Brain pericyte (primary cell): ENCODE measurements at regions not wholly inside any gene's neighbourhood (a gene's known extent, or its start where the extent isn't known, plus 50 kb on each side); places are given as distances from the start of the nearest gene placed in this dataset.
A peak's percentile ranks its signal among the peaks of the same experiment; 100 is the strongest.
"Not testable (repeated sequence)": the region's sequence is repeated elsewhere in the genome, so short reads cannot be mapped to it uniquely, and the experiment has no call there.

Experiments used
- DNase-seq: peaks from one replicate; pipeline ENCODE4 v3.0.0-alpha.2; 2012; ENCODE audit warnings: low read depth, low spot score

- DNase-seq = peak; percentile 91
Observed at GRCh38 chr18:9017167-9017904, 85.2 kb upstream of the NDUFV2 start.

DNA sequence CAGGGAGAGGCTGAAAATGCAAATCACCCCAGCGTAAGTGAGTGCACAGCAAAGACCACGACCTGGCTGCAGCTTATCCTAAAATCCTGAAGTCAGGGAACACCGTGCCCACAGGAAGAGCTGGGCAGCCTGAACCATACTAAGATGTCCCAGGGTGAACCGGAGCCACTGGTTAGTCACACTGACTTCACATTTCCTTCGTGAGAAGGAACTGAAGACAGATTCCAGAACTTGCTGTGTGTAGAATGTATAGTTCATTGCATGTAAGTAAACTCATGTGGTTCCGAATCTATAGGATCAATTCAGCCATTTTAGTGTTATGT lies 84.6 kb upstream of the NDUFV2 start:
- no peak for DNase-seq

DNA sequence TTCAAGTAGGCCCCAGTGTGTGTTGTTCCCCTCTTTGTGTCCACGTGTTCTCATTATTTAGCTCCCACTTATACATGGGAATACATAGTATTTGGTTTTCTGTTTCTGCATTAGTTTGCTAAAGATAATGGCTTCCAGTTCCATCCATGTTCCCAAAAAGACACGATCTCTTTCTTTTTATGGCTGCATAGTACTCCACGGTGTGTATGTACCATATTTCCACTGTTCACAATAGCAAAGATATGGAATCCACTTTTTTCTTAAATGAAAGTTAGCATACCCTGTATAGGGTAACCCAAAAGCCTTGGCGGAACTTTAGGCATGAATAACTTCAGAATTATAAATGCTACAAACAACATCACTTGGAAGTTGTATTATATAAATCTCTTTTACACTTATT lies 83.4 kb upstream of the NDUFV2 start:
- no peak for DNase-seq

GRCh38 chr18:9020221-9020620 lies 82.3 kb upstream of the NDUFV2 start:
- DNase-seq = no peak

GRCh38 chr18:9021458-9021857 lies 81.0 kb upstream of the NDUFV2 start:
- DNase-seq = no peak

GRCh38 chr18:9022397-9023155 lies 79.9 kb upstream of the NDUFV2 start:
- no peak for DNase-seq

GRCh38 chr18:9024031-9024646 lies 78.4 kb upstream of the NDUFV2 start:
- DNase-seq = not testable (repeated sequence)

DNA sequence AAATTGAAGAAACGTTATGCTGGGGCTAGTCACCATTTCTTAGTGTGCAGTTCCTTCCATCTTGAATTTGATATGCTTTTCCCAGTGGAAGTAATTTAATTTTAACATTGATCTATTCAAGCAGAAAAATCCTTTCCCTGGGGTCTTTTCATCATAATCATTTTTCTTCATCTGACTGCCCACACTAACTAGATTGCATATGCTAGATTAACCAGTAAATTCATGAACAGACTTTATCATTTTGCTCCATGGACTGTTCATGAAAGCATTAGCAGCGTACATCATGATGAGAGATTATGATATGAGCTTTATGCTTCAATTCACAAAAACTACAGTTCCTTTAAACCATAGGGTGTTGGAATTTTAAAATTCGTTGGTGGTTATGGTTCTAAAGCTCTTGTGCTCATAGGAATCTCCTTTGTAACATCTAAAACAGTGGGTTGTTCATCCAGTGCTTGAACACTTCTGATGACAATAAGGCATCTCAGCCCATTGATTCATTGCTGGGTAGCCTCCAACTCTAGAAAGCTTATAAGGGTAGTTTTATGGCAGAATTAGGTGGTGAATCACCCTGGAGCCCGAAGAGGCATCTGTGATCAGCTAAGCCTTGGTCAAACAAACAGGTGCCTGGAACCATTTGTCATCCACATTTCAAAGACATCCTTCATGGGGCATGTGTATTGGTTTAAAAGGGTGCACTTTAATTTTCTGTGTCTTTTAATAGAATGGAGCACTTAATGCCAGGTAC lies 77.2 kb upstream of the NDUFV2 start:
- DNase-seq = no peak

DNA sequence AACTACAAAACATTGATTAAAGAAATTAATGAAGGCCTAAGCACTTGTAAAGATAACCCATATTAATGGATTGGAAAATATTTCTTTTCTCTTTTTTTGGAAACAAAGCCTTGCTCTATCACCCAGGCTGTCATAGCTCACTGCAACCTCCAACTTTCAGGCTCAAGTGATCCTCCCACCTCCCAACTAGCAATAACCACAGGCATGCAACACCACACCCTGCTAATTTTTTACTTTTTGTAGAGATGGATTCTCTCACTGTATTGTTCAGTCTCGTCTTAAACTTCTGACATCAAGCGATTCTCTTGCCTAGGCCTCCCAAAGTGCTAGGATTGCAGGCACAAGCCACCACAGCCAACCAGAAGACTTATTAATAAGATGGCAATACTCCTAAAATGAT lies 73.4 kb upstream of the NDUFV2 start:
- DNase-seq = no peak

DNA sequence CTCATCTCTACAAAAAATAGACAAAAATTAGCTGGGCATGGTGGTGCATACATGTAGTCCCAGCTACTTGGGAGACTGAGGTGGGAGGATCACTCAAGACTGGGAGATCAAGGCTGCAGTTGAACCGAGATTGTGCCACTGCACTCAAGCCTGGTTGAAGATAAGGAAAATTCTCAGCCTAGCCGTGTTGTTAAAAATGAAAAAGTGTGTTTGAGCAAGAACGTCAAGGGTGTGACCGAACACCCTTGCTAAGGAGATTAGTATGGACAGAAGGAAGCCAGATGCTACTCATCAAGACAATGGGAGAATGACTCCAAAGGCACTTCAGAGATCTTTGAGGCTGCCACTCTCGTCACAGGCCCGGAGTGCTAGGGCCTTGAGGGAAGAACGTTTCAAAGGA lies 70.0 kb upstream of the NDUFV2 start:
- no peak for DNase-seq

DNA sequence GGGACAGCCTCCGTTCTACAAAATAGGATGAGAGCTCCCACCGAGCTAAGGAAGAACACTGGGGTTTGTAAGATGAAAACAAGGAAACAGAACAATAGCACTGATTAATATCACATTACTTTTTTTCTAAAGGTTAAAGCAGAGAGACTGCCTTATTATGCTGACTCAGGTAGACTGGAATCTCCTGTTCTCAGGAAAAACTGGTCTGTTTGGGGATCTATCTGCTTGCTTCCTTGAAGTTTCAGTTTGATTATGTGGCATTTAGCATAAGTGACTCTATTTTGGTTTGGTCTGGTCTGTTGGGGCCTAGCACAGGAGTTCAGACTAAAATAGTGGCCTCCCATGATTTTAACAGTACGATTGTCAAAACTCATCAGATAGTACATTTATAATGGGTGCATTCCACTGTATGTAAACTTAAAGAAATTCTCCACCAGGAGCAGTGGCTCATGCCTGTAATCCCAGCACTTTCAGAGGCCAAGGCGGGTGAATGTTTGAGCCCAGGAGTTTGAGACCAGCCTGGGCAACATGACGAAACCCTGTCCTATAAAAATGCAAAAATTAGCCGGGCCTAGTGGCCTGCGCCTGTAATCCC lies 64.1 kb upstream of the NDUFV2 start:
- DNase-seq = no peak

GRCh38 chr18:9039441-9040071 lies 62.9 kb upstream of the NDUFV2 start:
- DNase-seq = no peak

GRCh38 chr18:9042766-9043481 lies 59.6 kb upstream of the NDUFV2 start:
- no peak for DNase-seq

DNA sequence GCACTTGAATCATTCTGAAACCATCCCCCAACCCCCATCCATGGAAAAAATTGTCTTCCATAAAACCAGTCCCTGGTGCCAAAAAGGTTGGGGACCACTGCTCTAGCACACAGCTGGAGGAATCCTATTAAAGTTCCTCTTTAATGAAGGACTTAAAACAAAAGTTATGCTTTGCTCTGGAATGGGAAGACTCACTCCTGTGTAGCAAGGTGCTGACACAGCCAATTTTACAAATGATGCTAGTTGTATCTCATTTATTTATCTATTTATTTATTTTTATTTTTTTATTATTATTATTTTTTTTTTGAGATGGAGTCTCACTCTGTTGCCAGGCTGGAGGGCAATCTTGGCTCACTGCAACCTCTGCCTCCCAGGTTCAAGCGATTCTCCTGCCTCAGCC lies 58.9 kb upstream of the NDUFV2 start:
- DNase-seq = no peak

- DNase-seq = no peak
Observed at GRCh38 chr18:9047715-9048114, 54.8 kb upstream of the NDUFV2 start.

GRCh38 chr18:9048236-9048635 lies 54.3 kb upstream of the NDUFV2 start:
- no peak for DNase-seq

- no peak for DNase-seq
Observed at GRCh38 chr18:9048808-9049494, 53.5 kb upstream of the NDUFV2 start.

GRCh38 chr18:9049495-9049809 lies 53.0 kb upstream of the NDUFV2 start:
- DNase-seq = no peak

DNA sequence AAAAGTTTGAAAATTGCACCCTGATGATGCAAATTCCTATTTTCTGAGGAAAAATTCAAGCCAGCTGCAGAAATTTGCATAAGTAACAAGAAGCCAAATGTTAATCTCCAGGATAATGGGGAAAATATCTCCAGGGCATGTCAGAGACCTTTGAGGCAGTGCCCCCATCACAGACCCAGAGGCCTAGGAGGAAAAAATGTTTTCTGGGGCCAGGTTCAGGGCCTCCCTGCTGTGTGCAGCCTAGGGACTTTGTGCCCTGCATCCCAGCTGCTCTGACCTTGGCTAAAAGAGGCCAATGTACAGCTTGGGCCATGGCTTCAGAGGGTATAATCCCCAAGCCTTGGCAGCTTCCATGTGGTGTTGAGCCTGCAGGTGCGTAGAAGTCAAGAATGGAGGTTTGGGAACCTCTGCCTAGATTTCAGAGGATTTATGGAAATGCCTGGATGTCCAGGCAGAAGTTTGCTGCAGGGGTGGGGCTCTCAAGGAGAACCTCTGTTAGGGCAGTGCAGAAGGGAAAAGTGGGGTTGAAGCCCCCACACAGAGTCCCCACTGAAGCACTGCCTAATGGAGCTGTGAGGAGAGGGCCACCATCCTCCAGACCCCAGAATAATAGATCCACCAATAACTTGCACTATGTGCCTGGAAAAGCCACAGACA lies 51.7 kb upstream of the NDUFV2 start:
- not testable (repeated sequence) for DNase-seq
